Lung (tissue), 11 donors: ENCODE measurements at regions not wholly inside any gene's neighbourhood (a gene's known extent, or its start where the extent isn't known, plus 50 kb on each side); places are given as distances from the start of the nearest gene placed in this dataset.
"Not testable (repeated sequence)": the region's sequence is repeated elsewhere in the genome, so short reads cannot be mapped to it uniquely, and the experiment has no call there.

Experiments used
- ATAC-seq: fragments of 200-7000 bp; cut with Tn5 transposase; one replicate; pipeline ENCODE4 v1.9.1; 2020; ENCODE audit warnings: moderate number of reproducible peaks; ENCODE audit not compliant: insufficient read depth, low FRiP score
- DNase-seq, 3 donors: peaks; one replicate each; pipeline ENCODE4 v3.0.0-alpha.2; 2013 to 2017
- H3K27ac ChIP-seq, 2 donors: one replicate each; pipeline ENCODE4 v1.5.1; 2013; ENCODE audit warnings: mild to moderate bottlenecking in 2 of 2, moderate library complexity in 2 of 2, control low read depth in 1 of 2, inconsistent platforms in 1 of 2, low read depth in 1 of 2, low read length in 1 of 2
- H3K27me3 ChIP-seq, 3 donors: one replicate each; pipeline ENCODE4 v1.5.1; 2013; ENCODE audit warnings: low read length in 2 of 3; ENCODE audit not compliant: control insufficient read depth in 3 of 3, insufficient read depth in 3 of 3
- H3K36me3 ChIP-seq, 4 donors: one replicate each; pipeline ENCODE4 v1.5.1; 2013; ENCODE audit warnings: low read length in 4 of 4, mild to moderate bottlenecking in 1 of 4, moderate library complexity in 1 of 4; ENCODE audit not compliant: control insufficient read depth in 4 of 4, insufficient read depth in 4 of 4
- H3K4me1 ChIP-seq, 5 donors: one replicate each; pipeline ENCODE4 v1.5.1; 2013; ENCODE audit warnings: low read length in 5 of 5, mild to moderate bottlenecking in 2 of 5, moderate library complexity in 1 of 5; ENCODE audit not compliant: control insufficient read depth in 5 of 5, insufficient read depth in 5 of 5
- H3K4me3 ChIP-seq: one replicate; pipeline ENCODE4 v1.5.1; 2013; ENCODE audit warnings: mild to moderate bottlenecking, control low read depth, moderate library complexity
- H3K9ac ChIP-seq, 2 donors: one replicate each; pipeline ENCODE4 v1.5.1; 2013; ENCODE audit warnings: low read length in 2 of 2, control low read depth in 1 of 2; ENCODE audit not compliant: insufficient read depth in 1 of 2
- H3K9me3 ChIP-seq, 4 donors: one replicate each; pipeline ENCODE4 v1.5.1; 2013; ENCODE audit warnings: low read length in 3 of 4, mild to moderate bottlenecking in 1 of 4, moderate library complexity in 1 of 4; ENCODE audit not compliant: control insufficient read depth in 4 of 4, insufficient read depth in 3 of 4
- CTCF ChIP-seq: IDR thresholded peaks from 2 replicates; pipeline ENCODE4 v1.5.1; 2012; ENCODE audit warnings: mild to moderate bottlenecking; ENCODE audit errors: control extremely low read depth, extremely low read depth
- WGBS, 2 donors: extraction: QIAGEN DNeasy Blood & Tissue Kit; methylation state at CpG; one replicate each; pipeline ENCODE4 v1.1.7; 2013; 5-methylcytosine and 5-hydroxymethylcytosine counted together
- donor health status: control.
- donor health status: control.
- donor health status: Bipolar disorder and iron deficiency.
- donor health status: healthy.
- donor health status: DM: yes; HTN: yes; CAD: no.

DNA sequence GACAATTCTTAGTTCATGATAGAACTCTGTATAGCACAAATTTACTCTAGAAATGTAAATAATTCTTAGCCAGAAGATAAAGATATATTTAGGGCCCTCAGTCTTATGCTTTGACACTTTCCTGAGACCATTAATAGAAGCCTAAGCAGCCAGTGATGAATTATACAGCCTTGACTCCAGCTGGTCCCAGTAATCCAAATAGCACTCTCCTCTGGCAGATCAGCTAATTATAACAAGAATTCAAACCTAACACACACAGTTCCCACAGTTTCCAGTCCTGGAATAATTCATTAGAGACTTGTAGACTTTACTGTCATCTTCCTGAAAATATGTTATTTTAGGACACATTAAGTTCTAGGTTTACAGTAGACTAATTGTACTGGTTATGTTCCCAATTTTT, 50.4 kb downstream of the SHOC1 start:
- Histone ChIP-seq H3K4me1 (peaks cover 0 to 9% (median 0%) of the 10 kb centered on the region in 5 donors), H3K9me3 (no peaks in the 10 kb centered on the region), H3K4me3 (no peak overlapping the region), H3K36me3 (no peaks in the 10 kb centered on the region), H3K9ac (no peak overlapping the region), H3K27me3 (no peaks in the 10 kb centered on the region), H3K27ac (no peak overlapping the region)
- TF ChIP-seq CTCF = no peak
- DNase-seq (peak in 1 of 3 donors; percentile 1), ATAC-seq (no peak)

DNA sequence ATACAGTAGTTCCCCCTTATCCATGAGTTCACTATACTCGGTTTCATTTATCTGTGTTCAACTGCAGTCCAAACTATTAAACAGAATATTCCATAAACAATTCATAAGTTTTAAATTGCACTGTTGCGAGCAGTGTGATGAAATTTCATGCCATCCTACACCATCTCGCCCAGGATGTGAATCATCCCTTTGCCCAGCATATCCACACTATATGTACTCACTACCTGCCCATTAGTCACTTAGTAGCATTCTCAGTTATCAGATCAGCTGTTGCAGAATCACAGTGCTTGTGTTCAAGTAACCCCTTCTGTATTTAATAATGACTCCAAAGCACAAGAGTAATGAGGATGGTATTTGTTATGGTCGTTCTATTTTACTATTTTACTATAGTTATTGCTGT, 51.5 kb downstream of the SHOC1 start:
- no peak overlapping the region for H3K9ac ChIP-seq
- no peak for ATAC-seq
- WGBS, 2 donors = 69% methylated on average over 4 of the region's 4 CpGs

GRCh38 chr9:111740739-111741138, 54.0 kb downstream of the SHOC1 start:
- Histone ChIP-seq H3K27me3 (no peaks in the 10 kb centered on the region), H3K27ac (no peak overlapping the region), H3K4me3 (no peak overlapping the region), H3K36me3 (no peaks in the 10 kb centered on the region), H3K9me3 (peaks cover 0 to 4% (median 0%) of the 10 kb centered on the region in 4 donors), H3K4me1 (peaks cover 0 to 9% (median 0%) of the 10 kb centered on the region in 5 donors), H3K9ac (no peak overlapping the region)
- TF ChIP-seq CTCF = no peak
- WGBS, 2 donors = 96 to 97% methylated on average over 19 of the region's 19 CpGs
- ATAC-seq (no peak), DNase-seq (no peak)

More for the DNA sequence above, 51.5 kb downstream of the SHOC1 start:
- Histone ChIP-seq H3K27me3 (no peaks in the 10 kb centered on the region), H3K4me1 (peaks cover 0 to 9% (median 0%) of the 10 kb centered on the region in 5 donors), H3K36me3 (no peaks in the 10 kb centered on the region), H3K9me3 (no peaks in the 10 kb centered on the region), H3K4me3 (no peak overlapping the region), H3K27ac (no peak overlapping the region)
- DNase-seq = no peak
- TF ChIP-seq CTCF = no peak

DNA sequence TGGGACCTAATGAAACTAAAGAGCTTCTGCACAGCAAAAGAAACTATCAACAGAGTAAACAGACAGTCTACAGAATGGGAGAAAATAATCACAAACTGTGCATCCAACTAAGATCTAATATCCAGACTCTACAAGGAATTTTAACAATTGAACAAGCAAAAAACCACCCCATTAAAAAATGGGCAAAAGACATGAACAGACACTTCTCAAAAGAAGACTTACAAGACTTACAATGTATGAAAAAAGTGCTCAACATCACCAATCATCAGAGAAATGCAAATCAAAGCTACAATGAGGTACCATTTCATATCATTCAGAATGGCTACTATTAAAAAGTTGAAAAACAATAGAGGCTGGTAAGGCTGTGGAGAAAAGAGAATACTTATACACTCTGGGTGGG, 58.0 kb downstream of the SHOC1 start:
- DNase-seq (no peak), ATAC-seq (no peak)
- TF ChIP-seq CTCF = no peak
- Histone ChIP-seq H3K27ac (no peak overlapping the region), H3K9ac (no peak overlapping the region), H3K36me3 (no peaks in the 10 kb centered on the region), H3K4me3 (no peak overlapping the region), H3K4me1 (no peaks in the 10 kb centered on the region), H3K9me3 (peaks cover 0 to 4% (median 2%) of the 10 kb centered on the region in 4 donors), H3K27me3 (no peaks in the 10 kb centered on the region)

GRCh38 chr9:111735344-111735743, 59.4 kb downstream of the SHOC1 start:
- not testable (repeated sequence) for H3K4me1 ChIP-seq, DNase-seq, H3K27ac ChIP-seq, H3K27me3 ChIP-seq, H3K36me3 ChIP-seq, H3K4me3 ChIP-seq, H3K9ac ChIP-seq, ATAC-seq
- WGBS, 2 donors = 93 to 95% methylated on average over 2 of the region's 2 CpGs
- peaks cover 0 to 11% (median 4%) of the 10 kb centered on the region in 4 donors for H3K9me3 ChIP-seq
